ENCODE measurements at regions not wholly inside any gene's neighbourhood (a gene's known extent, or its start where the extent isn't known, plus 50 kb on each side); places are given as distances from the start of the nearest gene placed in this dataset.

DNA sequence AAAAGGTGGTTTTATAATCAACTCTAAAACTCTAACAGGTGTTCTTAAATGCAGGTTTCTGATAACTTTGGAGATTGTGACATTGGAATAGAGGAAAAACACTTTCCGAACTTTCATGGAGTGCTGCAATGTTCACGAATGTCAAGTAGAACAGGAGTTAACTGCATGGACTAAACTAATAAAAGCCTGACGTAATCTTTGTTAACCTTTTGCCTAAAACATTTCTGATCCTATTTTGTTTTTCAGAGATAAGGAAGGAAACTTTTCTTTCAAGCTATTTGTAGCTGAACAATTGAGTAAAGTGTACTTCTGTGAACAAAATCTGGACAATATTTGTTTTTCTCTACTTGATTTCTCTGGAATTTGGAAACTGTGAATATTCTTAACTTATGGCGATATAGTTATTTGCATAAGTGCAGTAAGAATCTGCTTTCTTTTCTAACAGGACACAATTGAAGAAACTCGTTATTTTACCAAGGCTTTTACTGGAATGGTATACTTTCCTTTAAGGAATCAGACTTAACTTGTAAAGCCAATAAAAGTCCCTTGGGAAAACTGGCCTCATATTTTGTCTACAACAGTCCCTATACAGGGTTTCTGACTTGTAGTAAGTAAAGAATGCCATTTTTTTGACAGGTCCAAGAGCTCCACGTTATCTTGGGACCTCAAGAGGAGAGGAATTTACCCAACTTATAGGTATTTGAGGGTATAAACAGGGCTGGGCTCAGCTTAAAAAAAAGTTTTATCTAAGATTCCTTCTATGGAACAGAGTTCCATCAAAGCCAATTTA, 154.7 kb downstream of the NXNL2 start:
- intact Hi-C loops (cut with DNase I, micrococcal nuclease): no loop called here
- Histone ChIP-seq H3K4me3 (no peak overlapping the region), H3K36me3 (ENCODE audit: low read depth) (no peaks in the 10 kb centered on the region), H3K4me1 (ENCODE audit: low read depth) (no peaks in the 10 kb centered on the region), H3K9me3 (no peaks in the 10 kb centered on the region)
- ATAC-seq: no peak
- TF ChIP-seq, protein P1, sequence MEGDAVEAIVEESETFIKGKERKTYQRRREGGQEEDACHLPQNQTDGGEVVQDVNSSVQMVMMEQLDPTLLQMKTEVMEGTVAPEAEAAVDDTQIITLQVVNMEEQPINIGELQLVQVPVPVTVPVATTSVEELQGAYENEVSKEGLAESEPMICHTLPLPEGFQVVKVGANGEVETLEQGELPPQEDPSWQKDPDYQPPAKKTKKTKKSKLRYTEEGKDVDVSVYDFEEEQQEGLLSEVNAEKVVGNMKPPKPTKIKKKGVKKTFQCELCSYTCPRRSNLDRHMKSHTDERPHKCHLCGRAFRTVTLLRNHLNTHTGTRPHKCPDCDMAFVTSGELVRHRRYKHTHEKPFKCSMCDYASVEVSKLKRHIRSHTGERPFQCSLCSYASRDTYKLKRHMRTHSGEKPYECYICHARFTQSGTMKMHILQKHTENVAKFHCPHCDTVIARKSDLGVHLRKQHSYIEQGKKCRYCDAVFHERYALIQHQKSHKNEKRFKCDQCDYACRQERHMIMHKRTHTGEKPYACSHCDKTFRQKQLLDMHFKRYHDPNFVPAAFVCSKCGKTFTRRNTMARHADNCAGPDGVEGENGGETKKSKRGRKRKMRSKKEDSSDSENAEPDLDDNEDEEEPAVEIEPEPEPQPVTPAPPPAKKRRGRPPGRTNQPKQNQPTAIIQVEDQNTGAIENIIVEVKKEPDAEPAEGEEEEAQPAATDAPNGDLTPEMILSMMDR (IDR thresholded peaks at IDR 0.05): no peak
- DNase-seq: no peak

DNA sequence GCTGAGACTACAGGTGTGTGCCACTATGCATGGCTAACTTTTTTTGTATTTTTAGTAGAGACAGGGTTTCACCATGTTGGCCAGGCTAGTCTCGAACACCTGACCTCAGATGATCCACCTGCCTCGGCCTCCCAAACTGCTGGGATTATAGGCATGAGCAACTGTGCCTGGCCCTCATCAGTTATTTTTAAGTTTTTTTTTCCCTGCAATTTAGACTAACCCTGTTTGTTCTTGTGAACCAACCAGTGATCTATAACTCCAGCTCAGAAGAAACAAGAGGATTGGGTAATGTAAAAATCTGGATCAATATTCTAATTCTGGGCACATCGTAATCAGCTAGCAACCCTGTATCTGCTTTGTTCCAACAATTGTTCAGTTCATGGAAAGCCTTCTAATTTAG, 155.7 kb downstream of the NXNL2 start:
- intact Hi-C loops (cut with DNase I, micrococcal nuclease): no loop called here
- DNase-seq (no peak), ATAC-seq (no peak)
- Histone ChIP-seq H3K4me1 (ENCODE audit: low read depth) (no peaks in the 10 kb centered on the region), H3K4me3 (no peak overlapping the region), H3K9me3 (no peaks in the 10 kb centered on the region), H3K36me3 (ENCODE audit: low read depth) (no peaks in the 10 kb centered on the region)
- TF ChIP-seq, protein P1 (IDR thresholded peaks at IDR 0.05): no peak

DNA sequence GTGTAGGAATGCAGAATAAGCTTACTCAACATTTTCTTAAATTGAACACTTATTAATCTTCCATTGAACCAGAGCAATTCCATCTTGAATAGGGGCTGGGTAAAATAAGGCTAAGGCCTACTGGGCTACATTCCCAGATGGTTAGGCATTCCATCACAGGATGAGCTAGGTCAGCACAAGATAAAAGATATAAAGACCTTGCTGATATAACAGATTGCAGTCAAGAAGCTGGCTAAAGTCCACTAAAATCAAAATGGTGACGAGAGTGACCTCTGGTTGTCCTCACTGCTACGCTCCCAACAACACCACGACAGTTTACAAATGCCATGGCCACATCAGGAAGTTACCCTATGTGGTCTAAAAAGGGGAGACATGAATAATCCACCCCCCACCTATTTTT, 156.1 kb downstream of the NXNL2 start:
- intact Hi-C loops (cut with DNase I, micrococcal nuclease): no loop called here
- Histone ChIP-seq H3K4me3 (no peak overlapping the region), H3K36me3 (ENCODE audit: low read depth) (no peaks in the 10 kb centered on the region), H3K9me3 (no peaks in the 10 kb centered on the region), H3K4me1 (ENCODE audit: low read depth) (no peaks in the 10 kb centered on the region)
- TF ChIP-seq, protein P1 (IDR thresholded peaks at IDR 0.05): no peak
- DNase-seq (no peak), ATAC-seq (no peak)

DNA sequence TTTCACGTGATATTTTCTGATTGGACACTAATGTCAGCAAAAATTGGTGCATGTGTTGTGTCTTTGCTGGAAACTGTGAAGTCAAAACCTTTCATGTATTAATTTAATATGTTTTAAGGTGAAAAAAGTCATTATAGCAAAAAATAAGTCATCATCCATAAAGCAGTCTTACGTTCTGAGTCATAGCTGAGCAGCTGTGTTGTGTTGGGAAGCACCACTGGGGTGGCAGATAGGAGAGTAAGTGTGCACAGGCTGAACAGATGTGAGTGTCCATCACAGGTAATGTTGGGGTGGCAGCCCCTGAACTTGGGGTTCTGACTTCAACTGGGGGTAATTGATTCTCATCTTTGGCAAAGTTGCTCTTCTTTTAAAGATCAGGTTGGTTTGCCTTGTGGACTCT, 156.8 kb downstream of the NXNL2 start:
- no peaks in the 10 kb centered on the region for H3K36me3 ChIP-seq (ENCODE audit: low read depth)
- no peaks in the 10 kb centered on the region for H3K4me1 ChIP-seq (ENCODE audit: low read depth)
- DNase-seq (no peak), ATAC-seq (no peak)
- H3K4me3 ChIP-seq: no peak overlapping the region
- H3K9me3 ChIP-seq: no peaks in the 10 kb centered on the region
- intact Hi-C loops (cut with DNase I, micrococcal nuclease): no loop called here
- TF ChIP-seq, protein P1 (IDR thresholded peaks at IDR 0.05): no peak

DNA sequence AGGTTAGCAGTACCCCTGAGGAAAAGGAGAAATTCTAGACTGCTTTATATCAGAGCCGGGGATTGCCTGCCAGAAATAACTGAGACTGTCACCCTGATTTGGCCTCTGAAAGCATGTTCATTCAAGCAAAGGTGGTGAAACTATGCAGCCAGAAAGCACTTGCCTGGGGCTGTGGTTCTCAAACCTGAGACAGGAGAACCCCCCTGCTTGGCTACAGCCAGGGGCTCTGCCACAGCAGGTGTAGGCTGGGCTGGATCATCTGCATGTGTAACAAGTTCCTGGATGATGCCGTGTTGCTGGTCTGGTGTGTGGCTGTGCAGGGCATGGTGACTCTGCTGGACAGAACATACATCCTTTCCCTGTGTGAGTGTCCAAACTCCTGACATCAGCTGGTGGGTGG, 157.8 kb downstream of the NXNL2 start:
- H3K4me1 ChIP-seq (ENCODE audit: low read depth): no peaks in the 10 kb centered on the region
- no peaks in the 10 kb centered on the region for H3K36me3 ChIP-seq (ENCODE audit: low read depth)
- TF ChIP-seq, protein P1 (IDR thresholded peaks at IDR 0.05): no peak
- DNase-seq (no peak), ATAC-seq (no peak)
- intact Hi-C loops (cut with DNase I, micrococcal nuclease): no loop called here
- H3K4me3 ChIP-seq: no peak overlapping the region
- no peaks in the 10 kb centered on the region for H3K9me3 ChIP-seq

Measured in mucosa of descending colon (tissue), 3 donors.